WTC11 (cell line): ENCODE measurements at regions not wholly inside any gene's neighbourhood (a gene's known extent, or its start where the extent isn't known, plus 50 kb on each side); places are given as distances from the start of the nearest gene placed in this dataset.

Experiments used
- ATF1 ChIP-seq: sonication (generic); formaldehyde crosslinking; IDR thresholded peaks from 2 replicates; pipeline ENCODE4 v1.8.1; 2023; ENCODE audit warnings: mild to moderate bottlenecking, moderate library complexity, missing genetic modification reagents
- HMGXB4 ChIP-seq: sonication (generic); formaldehyde crosslinking; IDR thresholded peaks from 2 replicates; pipeline ENCODE4 v1.8.1; 2023; ENCODE audit warnings: mild to moderate bottlenecking, moderate library complexity, missing genetic modification reagents
- NR3C1 ChIP-seq: sonication (generic); formaldehyde crosslinking; conservative IDR thresholded peaks from 2 replicates; pipeline ENCODE4 v1.8.1; 2023; ENCODE audit warnings: low read depth, mild to moderate bottlenecking, missing genetic modification reagents

GRCh38 chr2:45259138-45259537, 249.9 kb upstream of the SIX2 start:
- TF ChIP-seq NR3C1 (CRISPR knock-in tag) (no peak), ATF1 (no peak), HMGXB4 (CRISPR knock-in tag) (no peak)
